Ectodermal cell (in vitro differentiated cells): ENCODE measurements at regions not wholly inside any gene's neighbourhood (a gene's known extent, or its start where the extent isn't known, plus 50 kb on each side); places are given as distances from the start of the nearest gene placed in this dataset.

Experiments used
- H3K27ac ChIP-seq: 2 replicates; pipeline ENCODE4 v1.7.0; 2013; ENCODE audit warnings: mild to moderate bottlenecking, low read depth, low read length; ENCODE audit not compliant: insufficient read depth, poor library complexity, severe bottlenecking
- H3K27me3 ChIP-seq: 2 replicates; pipeline ENCODE4 v1.7.0; 2013; ENCODE audit warnings: mild to moderate bottlenecking, low read length; ENCODE audit not compliant: insufficient read depth, control insufficient read depth, poor library complexity, severe bottlenecking
- H3K36me3 ChIP-seq: one replicate; pipeline ENCODE4 v1.7.0; 2013; ENCODE audit warnings: low read length; ENCODE audit not compliant: control insufficient read depth, insufficient read depth
- H3K4me1 ChIP-seq: one replicate; pipeline ENCODE4 v1.7.0; 2013; ENCODE audit warnings: low read length; ENCODE audit not compliant: control insufficient read depth, insufficient read depth
- H3K4me3 ChIP-seq: 2 replicates; pipeline ENCODE4 v1.7.0; 2013; ENCODE audit warnings: low read depth, low read length, control low read depth; ENCODE audit not compliant: insufficient read depth
- H3K9me3 ChIP-seq: 2 replicates; pipeline ENCODE4 v1.7.0; 2013; ENCODE audit warnings: mild to moderate bottlenecking, low read length, moderate library complexity; ENCODE audit not compliant: control insufficient read depth
- WGBS, 2 experiments: methylation state at CpG; one replicate each; pipeline ENCODE4 v1.1.7; 2013; ENCODE audit warnings: missing lambda C conversion rate in 2 of 2; 5-methylcytosine and 5-hydroxymethylcytosine counted together

- Histone ChIP-seq H3K27ac (no peak overlapping the region), H3K9me3 (no peaks in the 10 kb centered on the region), H3K4me1 (no peaks in the 10 kb centered on the region), H3K36me3 (no peaks in the 10 kb centered on the region), H3K27me3 (no peaks in the 10 kb centered on the region), H3K4me3 (no peak overlapping the region)
- WGBS, 2 experiments: 100% methylated on average over 1 of the region's 1 CpG; no CpG with 5 or more reads in 1 of the 2 experiments
Observed at GRCh38 chr6:100980949-100981348, 99.8 kb upstream of the ASCC3 start.

DNA sequence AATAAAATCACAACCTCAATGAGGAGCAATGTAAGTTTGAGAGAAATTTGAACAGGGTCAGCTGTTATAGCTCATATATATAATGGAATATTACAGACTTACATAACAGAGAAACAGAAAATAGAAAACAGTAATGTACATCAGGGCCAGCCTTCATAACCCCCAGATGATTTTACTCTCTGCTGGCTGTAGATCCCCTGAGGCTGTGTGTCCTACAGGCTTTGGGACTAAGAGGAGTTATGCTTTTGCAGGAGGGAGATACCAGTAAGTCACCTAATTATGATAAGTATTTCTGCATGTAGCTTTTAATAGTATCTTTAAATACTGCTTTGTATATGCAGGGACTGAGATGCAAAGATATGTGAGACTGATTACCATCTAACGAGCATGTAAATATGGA lies 105.8 kb upstream of the ASCC3 start:
- 94% methylated on average over 1 of the region's 1 CpG for WGBS, 2 experiments
- no peak overlapping the region for H3K4me3 ChIP-seq
- H3K36me3 ChIP-seq: no peaks in the 10 kb centered on the region
- no peaks in the 10 kb centered on the region for H3K27me3 ChIP-seq
- H3K9me3 ChIP-seq: no peaks in the 10 kb centered on the region
- H3K27ac ChIP-seq: no peak overlapping the region
- no peaks in the 10 kb centered on the region for H3K4me1 ChIP-seq

- H3K27ac ChIP-seq: no peak overlapping the region
- WGBS, 2 experiments: 87 to 90% methylated on average over 5 of the region's 5 CpGs
- no peak overlapping the region for H3K4me3 ChIP-seq
- H3K9me3 ChIP-seq: no peaks in the 10 kb centered on the region
- H3K4me1 ChIP-seq: no peaks in the 10 kb centered on the region
- H3K27me3 ChIP-seq: no peaks in the 10 kb centered on the region
- H3K36me3 ChIP-seq: no peaks in the 10 kb centered on the region
Observed at GRCh38 chr6:100987556-100987955, 106.4 kb upstream of the ASCC3 start.

DNA sequence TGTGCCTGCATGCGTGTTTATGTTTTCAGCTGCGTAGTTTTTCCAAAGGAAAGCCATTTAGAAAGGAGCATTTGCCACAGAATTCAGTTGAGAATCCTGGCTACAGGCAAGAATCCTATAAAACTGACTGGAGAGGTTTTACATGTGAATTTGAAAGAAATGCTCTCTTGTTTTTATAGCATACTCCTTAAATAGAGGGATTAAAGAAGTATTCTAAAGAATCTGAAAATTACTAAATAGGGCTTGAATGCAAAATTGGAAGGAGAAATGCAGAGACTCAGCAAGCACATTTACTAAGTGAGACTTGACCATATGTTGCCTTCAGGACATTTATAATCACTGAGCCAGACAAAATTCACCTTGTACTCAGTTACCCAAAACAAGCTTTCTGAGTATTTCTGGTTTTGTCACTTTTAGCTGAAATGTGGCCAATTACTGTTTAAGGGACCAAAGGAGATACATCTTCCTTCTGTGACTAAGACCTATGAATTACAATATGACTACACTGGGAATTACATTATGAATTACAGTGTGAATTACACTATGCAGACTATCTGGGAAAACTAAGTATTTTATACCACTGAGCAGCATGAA lies 107.4 kb upstream of the ASCC3 start:
- 98 to 99% methylated on average over 2 of the region's 2 CpGs for WGBS, 2 experiments
- H3K36me3 ChIP-seq: no peaks in the 10 kb centered on the region
- no peak overlapping the region for H3K4me3 ChIP-seq
- H3K27me3 ChIP-seq: no peaks in the 10 kb centered on the region
- no peaks in the 10 kb centered on the region for H3K4me1 ChIP-seq
- no peaks in the 10 kb centered on the region for H3K9me3 ChIP-seq
- no peak overlapping the region for H3K27ac ChIP-seq

DNA sequence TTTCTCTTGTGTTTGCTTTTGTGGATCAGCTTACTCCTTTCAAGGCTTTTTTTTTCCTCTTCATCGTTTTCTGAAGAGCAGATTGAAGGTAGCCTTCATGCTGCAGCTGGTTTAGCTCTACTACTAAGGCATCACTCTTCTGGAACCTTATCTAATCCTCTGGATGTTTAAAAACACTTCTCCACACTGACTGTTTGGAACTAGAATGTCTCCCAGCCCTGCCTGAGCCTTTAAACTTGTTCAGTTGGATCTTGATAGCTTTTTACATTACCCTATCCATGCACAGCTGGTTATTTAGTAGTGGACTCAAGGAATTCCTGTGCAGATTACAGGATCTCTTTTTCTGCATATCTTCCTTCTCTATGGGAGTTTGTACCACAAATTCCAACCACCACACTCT lies 108.9 kb upstream of the ASCC3 start:
- no peak overlapping the region for H3K27ac ChIP-seq
- H3K4me3 ChIP-seq: no peak overlapping the region
- H3K4me1 ChIP-seq: no peaks in the 10 kb centered on the region
- H3K9me3 ChIP-seq: no peaks in the 10 kb centered on the region
- WGBS, 2 experiments: 76 to 86% methylated on average over 1 of the region's 1 CpG
- no peaks in the 10 kb centered on the region for H3K36me3 ChIP-seq
- H3K27me3 ChIP-seq: no peaks in the 10 kb centered on the region

- H3K36me3 ChIP-seq: no peaks in the 10 kb centered on the region
Observed at GRCh38 chr6:100996409-100996808, 115.3 kb upstream of the ASCC3 start.

DNA sequence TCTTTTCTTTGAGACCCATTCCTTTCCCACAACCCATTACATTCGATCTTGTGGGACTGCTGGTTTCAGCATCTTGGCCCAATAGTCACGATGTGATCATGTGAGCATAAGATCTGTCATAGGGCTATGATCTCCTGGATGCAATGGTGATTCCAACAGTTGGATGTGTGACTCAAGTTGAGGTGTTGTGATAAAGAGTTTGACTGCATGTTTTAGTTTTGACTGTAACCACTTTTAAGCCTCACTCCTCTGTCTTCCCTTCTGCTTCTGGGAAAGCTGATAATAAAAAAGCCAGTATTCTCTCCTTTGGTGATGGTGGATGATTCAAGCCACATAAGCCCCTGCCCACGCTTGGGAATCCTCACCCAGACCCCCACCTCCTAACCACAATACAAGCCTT lies 117.0 kb upstream of the ASCC3 start:
- Histone ChIP-seq H3K9me3 (no peaks in the 10 kb centered on the region), H3K27me3 (no peaks in the 10 kb centered on the region), H3K4me3 (no peak overlapping the region), H3K36me3 (no peaks in the 10 kb centered on the region), H3K4me1 (no peaks in the 10 kb centered on the region), H3K27ac (no peak overlapping the region)
- 94 to 95% methylated on average over 3 of the region's 3 CpGs for WGBS, 2 experiments

More at GRCh38 chr6:100996409-100996808, 115.3 kb upstream of the ASCC3 start:
- no peaks in the 10 kb centered on the region for H3K27me3 ChIP-seq
- H3K27ac ChIP-seq: no peak overlapping the region
- H3K4me3 ChIP-seq: no peak overlapping the region
- no peaks in the 10 kb centered on the region for H3K9me3 ChIP-seq
- H3K4me1 ChIP-seq: no peaks in the 10 kb centered on the region

GRCh38 chr6:100999034-100999597 lies 118.0 kb upstream of the ASCC3 start:
- no peak overlapping the region for H3K27ac ChIP-seq
- no peak overlapping the region for H3K4me3 ChIP-seq
- no peaks in the 10 kb centered on the region for H3K9me3 ChIP-seq
- H3K4me1 ChIP-seq: no peaks in the 10 kb centered on the region
- 59 to 62% methylated on average over 2 of the region's 2 CpGs for WGBS, 2 experiments
- no peaks in the 10 kb centered on the region for H3K36me3 ChIP-seq
- H3K27me3 ChIP-seq: no peaks in the 10 kb centered on the region

GRCh38 chr6:101000341-101000740 lies 119.2 kb upstream of the ASCC3 start:
- H3K27ac ChIP-seq: no peak overlapping the region
- H3K27me3 ChIP-seq: no peaks in the 10 kb centered on the region
- H3K4me1 ChIP-seq: no peaks in the 10 kb centered on the region
- WGBS, 2 experiments: 94 to 95% methylated on average over 3 of the region's 3 CpGs
- H3K4me3 ChIP-seq: no peak overlapping the region
- no peaks in the 10 kb centered on the region for H3K36me3 ChIP-seq
- no peaks in the 10 kb centered on the region for H3K9me3 ChIP-seq

GRCh38 chr6:101001012-101001411 lies 119.9 kb upstream of the ASCC3 start:
- no peaks in the 10 kb centered on the region for H3K4me1 ChIP-seq
- H3K27ac ChIP-seq: no peak overlapping the region
- H3K27me3 ChIP-seq: no peaks in the 10 kb centered on the region
- no peaks in the 10 kb centered on the region for H3K9me3 ChIP-seq
- WGBS, 2 experiments: 94 to 100% methylated on average over 1 of the region's 1 CpG
- H3K36me3 ChIP-seq: no peaks in the 10 kb centered on the region
- H3K4me3 ChIP-seq: no peak overlapping the region

DNA sequence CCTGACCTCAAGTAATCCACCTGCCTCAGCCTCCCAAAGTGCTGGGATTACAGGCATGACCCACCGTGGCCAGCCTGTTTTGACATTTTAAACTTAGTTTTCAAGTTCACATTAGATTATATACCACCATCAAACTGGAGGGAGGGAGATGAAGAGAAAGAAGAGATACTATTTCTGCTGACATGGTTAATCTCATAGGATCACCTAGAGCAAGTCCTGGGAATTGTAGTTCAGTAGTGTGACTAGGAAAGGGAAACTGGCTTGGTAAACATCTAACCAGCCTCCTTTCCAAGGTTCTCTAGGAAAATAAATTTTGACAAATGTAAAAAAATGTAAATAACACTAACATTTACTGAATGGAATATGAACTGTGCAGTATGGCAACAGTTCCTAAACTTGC lies 120.5 kb upstream of the ASCC3 start:
- Histone ChIP-seq H3K9me3 (no peaks in the 10 kb centered on the region), H3K27ac (no peak overlapping the region), H3K4me1 (no peaks in the 10 kb centered on the region), H3K36me3 (no peaks in the 10 kb centered on the region), H3K27me3 (no peaks in the 10 kb centered on the region), H3K4me3 (no peak overlapping the region)
- WGBS, 2 experiments: 86 to 93% methylated on average over 1 of the region's 1 CpG
